GM18951 (cell line): ENCODE measurements at regions not wholly inside any gene's neighbourhood (a gene's known extent, or its start where the extent isn't known, plus 50 kb on each side); places are given as distances from the start of the nearest gene placed in this dataset.
"Not testable (repeated sequence)": the region's sequence is repeated elsewhere in the genome, so short reads cannot be mapped to it uniquely, and the experiment has no call there.

ENCODE experiments used
- POLR2A ChIP-seq: IDR thresholded peaks from 4 replicates; pipeline ENCODE4 v1.6.1; 2011; ENCODE audit warnings: mild to moderate bottlenecking; ENCODE audit not compliant: insufficient read length, insufficient read depth; ENCODE audit errors: extremely low read depth
- in situ Hi-C: fragments of 300-500 bp; cut with MboI; formaldehyde crosslinking; loops from one replicate; pipeline ENCODE4 v1.12.0; 2022; ENCODE audit warnings: low sequenced_read_pairs, mixed read lengths, inconsistent platforms; ENCODE audit not compliant: unreplicated experiment

DNA sequence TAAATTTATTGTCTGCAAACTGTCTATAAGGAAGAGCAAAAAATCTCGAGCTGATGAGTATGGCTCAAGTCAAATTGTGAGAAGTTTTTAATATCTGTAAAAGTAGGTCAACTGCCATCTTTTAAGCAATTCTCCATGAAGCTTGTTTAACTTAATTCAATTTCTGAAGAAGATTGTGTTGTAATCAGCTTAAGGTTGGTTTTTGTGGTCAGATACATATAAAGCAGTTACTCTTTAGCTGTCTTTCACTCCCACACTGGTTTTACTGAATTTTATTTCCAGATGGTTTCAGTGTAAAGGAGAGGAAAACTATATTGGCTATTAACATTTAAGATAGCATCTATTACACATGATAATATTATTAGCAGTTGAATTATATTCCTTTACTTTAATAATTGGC, 1165.1 kb downstream of the SLC16A7 start:
- TF ChIP-seq POLR2A, result no peak
- in situ Hi-C loops, result no loop called here

DNA sequence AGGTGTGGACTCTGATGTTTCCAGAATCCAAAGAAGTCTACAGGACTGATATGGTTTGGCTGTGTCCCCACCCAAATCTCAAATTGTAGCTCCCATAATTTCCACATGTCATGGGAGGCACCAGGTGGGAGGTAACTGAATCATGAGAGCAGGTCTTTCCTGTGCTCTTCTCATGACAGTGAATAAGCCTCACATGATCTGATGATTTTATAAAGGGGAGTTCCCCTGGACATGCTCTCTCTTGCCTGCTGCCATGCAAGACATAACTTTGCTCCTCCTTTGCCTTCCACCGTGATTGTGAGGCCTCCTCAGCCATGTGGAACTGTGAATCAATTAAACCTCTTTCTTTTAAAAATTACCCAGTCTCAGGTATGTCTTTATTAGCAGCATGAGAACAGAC, 1205.3 kb downstream of the SLC16A7 start:
- in situ Hi-C loops, result not testable (repeated sequence)

DNA sequence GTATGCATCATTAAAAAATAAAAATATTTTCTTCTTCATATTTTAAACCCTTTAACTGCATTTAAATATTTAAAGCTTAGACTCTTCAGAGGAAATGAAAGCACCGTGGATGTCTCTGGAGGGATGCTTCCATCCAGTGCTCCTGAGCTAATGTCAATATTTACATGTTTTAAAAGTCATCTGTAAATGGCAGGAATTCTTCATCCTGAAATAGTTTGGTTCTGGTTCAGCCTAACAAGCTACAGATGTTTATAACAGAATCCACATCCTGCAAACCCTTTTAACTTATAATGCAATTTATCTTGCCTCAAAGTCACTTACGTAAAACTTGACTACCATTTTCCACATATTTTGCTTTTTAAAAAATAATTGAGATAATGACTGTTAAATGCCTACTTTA, 1207.3 kb downstream of the SLC16A7 start:
- TF ChIP-seq POLR2A, result no peak
- in situ Hi-C loops, result no loop called here

DNA sequence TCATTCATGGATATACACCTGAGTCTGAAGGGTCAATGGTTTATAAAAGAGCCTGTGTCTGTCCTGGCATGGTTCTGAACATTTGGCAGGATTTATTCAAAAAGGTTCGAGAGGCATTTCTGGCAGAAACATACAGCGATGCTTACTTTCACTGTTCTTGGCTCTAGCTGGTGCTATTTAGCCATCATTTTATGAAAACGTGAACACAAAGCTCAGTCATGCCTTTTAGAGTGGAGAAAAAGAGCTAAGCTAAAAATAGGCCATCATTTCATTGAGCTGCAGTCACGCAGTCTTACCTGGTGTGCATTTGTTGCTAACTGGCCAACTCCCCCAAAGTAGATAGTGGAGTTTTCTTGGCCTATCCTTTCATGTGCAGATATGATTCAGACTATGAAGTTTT, 1209.5 kb downstream of the SLC16A7 start:
- TF ChIP-seq POLR2A, result no peak
- in situ Hi-C loops, result no loop called here

DNA sequence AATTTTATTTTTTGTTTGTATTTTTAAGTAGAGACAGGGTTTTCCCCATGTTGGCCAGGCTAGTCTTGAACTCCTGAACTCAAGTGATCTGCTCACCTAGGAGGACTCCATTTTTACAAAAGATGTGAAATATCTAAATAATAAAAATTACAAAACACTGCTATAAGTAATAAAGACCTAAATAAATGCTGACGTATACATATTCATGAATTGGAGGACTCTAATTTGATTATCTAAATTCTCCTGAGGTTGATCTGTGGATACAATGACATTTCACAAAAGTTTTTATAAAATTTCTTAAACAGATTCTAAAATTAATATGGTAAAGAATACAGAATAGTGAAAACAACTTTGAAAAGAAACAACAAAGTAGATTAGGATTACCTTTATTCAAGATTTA, 1224.0 kb downstream of the SLC16A7 start:
- no peak for TF ChIP-seq POLR2A
- in situ Hi-C loops, result no loop called here

DNA sequence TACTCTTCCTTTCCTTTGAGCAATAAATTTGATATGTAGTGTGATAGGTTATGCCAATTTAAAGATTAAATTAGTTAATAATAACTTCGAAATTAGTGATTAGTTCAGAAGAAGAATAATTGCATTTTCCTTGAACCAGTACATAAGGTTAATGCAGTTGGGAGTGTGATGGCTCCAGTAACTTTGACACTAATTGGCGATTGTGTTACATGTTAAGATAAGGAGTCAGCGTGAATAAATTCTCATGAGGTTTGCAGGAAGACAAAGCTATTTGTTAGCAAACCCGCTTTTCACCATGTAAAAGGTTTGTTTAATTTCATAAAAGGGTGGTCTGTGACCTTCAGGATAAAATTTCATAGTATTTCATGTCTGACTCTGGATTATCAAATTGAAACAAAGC, 1226.8 kb downstream of the SLC16A7 start:
- in situ Hi-C loops, result no loop called here

DNA sequence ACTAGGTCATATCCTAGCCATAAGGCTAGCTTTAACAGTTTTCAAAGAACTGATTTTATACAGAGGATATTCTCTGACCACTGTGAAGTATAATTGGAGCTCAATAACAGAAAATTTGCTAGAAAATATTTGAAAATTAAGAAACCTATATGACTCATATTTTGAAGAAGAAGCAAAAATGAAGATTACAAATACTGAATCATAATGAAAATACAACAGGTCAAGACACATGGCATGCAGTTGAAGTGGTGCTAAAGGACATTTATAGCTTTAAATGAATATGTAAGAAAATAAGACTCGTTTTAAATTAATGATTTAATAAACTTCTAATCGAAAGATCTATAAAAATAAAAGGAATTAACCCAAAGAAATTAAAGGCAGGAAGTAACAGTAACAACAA, 1234.6 kb downstream of the SLC16A7 start:
- in situ Hi-C loops, result no loop called here
- TF ChIP-seq POLR2A, result no peak

More for the DNA sequence above, 1226.8 kb downstream of the SLC16A7 start:
- TF ChIP-seq POLR2A, result no peak

DNA sequence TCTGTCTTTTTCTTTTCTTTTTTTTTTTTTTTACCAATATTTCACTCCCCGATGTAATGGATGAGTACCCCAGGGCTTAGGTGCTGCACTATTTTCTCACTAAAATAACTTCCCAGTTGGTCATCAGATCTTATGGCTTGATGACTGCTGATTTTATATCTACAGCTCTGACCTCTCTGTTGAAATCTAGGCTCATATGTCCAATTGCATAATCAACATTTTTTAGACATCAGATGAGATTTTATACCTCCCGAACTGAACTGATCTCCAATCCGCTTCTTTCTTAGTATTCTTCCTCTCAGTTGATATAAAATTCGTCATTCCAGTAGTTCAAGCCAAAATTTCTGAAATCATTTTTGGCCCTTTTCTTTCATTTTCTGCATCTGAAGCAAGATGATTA, 1236.5 kb downstream of the SLC16A7 start:
- no peak for TF ChIP-seq POLR2A
- in situ Hi-C loops, result no loop called here

DNA sequence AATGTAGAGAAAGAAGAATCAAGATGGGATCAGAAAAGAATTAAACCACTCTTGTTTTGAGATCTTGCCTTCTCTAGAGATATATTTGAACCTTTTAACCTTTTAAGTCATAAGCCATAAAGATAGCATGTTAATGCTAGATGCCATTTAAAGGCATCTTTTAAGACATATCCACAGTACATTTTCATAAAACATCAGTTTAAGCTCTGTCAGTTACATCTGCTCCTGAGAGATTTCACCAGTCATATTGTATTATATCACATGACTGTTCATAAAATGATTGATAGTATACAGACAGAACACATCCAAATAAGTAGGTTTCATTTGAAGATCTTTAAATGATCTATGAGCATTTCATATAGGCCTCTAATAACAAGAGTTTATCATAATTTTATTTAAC, 1238.5 kb downstream of the SLC16A7 start:
- no peak for TF ChIP-seq POLR2A
- in situ Hi-C loops, result no loop called here

DNA sequence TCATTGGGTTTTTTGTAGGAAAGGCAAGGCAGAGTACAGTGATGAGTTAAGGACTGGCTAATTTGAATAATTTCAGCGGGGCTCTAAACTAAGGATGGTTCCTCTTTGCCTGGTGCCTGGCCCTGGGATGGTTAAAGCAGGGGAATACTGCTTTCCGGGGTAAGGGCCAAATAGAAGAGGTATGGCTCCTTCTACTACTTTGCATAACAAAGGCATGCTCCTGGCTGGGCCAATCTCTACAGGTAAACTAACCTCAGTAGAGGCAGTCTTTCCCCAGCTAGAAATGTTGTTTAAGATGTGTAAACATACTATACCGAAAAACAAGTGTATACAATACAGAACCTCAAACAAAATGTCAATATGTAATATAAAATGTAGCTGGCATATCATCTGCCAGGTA, 1239.0 kb downstream of the SLC16A7 start:
- TF ChIP-seq POLR2A, result no peak
- in situ Hi-C loops, result no loop called here

DNA sequence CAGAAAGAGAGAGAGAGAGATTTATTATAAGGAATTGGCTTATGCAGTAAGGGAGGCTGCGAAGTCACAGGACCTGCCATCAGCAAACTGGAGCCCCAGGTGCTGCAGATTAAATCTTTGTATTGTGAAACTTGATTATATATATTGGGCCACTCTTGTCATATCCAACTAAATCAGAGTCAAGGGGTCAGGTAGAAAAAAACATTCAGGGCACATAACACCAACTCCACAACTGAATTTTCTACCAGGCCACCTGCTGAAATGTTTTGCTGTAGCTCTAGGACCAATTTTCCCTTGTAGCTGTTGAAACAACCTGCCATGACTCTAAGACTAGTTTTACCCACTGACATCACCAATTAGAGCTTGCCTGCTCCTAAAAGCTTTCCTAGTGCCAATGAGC, 1240.8 kb downstream of the SLC16A7 start:
- in situ Hi-C loops, result no loop called here
- TF ChIP-seq POLR2A, result no peak

DNA sequence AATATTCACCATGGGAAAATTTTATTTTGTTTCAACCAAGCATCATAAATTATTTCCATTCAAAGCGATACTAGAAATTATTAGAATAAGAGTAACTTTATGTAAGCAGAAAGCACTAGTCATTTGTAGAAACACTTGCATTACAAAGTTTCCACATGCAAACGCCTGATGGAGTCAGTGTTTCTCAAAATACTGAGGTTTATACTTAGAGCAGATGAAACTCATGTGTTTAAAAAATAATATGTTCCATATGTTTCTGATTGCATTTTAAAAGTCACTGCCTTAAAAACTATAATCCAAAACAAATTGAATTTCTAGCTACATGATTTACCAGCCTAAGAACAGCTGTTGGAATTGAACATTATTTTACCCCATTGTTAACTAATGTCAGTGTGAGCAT, 1246.4 kb downstream of the SLC16A7 start:
- no peak for TF ChIP-seq POLR2A
- in situ Hi-C loops, result no loop called here

DNA sequence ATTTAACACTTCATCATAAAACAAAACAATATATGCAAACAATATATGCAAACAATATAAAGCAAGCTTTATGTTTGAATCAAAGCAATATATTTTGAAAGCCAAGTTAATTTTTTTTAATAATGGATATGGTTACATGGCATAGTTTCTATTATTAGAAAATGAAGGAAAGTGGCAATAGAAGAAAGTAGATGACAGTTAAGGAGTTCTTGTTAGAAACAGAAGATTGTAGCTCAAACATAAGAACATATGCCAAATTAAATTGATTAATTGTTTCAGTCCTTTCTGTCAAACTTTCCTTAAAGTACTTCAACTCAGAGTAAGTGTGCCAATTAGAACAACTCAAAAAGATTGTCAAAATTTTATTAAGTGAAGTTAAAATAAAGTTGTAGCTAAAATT, 1248.3 kb downstream of the SLC16A7 start:
- in situ Hi-C loops, result no loop called here
- TF ChIP-seq POLR2A, result no peak

DNA sequence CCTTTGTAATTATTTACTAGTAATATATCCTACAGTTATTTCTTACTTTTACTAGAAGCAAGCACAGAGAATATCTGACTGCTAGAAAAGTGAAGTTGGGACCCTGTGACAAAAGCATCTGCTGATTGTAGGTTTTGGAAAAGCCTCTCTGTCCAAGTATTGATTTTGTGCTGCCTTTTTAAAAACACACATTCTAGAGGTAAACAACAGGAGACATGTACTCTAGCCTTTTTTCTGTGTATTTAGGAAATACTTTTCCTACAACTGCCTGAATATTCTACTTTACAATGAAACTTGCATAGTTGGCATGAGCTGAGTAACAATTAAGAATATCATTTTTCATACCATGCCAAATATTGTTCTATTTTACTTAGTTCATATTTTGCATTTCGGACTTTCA, 1249.0 kb downstream of the SLC16A7 start:
- in situ Hi-C loops, result no loop called here
- no peak for TF ChIP-seq POLR2A

DNA sequence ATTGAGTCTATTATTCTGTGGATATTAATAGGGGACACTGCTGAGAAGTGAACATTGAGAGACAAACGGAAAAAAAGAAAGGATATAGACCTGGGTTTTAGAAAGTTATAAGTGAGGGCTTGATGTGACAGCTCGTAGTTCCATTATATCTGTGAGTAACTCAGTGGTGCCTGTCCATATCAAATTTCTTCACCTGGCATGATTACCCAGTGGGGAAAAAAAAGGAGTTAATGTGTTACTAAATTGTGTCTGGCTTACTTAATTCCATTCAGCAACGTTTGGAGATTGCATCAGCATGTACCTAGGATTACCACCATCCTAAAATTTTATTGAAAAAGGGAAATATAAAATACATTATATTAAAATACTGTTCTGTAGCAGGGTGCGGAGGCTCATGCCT, 1249.9 kb downstream of the SLC16A7 start:
- TF ChIP-seq POLR2A, result no peak
- in situ Hi-C loops, result no loop called here
